Esophagus squamous epithelium (tissue), 5 donors: ENCODE measurements at regions not wholly inside any gene's neighbourhood (a gene's known extent, or its start where the extent isn't known, plus 50 kb on each side); places are given as distances from the start of the nearest gene placed in this dataset.

Source experiments
- DNase-seq: peaks from one replicate; lab custom pipeline; 2025; lab: John Stamatoyannopoulos, UW
- H3K27ac ChIP-seq, 4 donors: fragments of 200-600 bp; sonication (generic); one replicate each; pipeline ENCODE4 v1.5.1; 2016 to 2019; ENCODE audit warnings: mild to moderate bottlenecking in 1 of 4
- H3K27me3 ChIP-seq, 4 donors: fragments of 200-600 bp; sonication (generic); 1 replicate in 3 of 4; 2 replicates in 1 of 4; pipeline versions ENCODE4 v1.5.1 to v1.6.0; 2017 to 2021; ENCODE audit warnings: antibody characterized with exemption in 1 of 4
- H3K36me3 ChIP-seq, 3 donors: fragments of 200-600 bp; sonication (generic); one replicate each; pipeline ENCODE4 v1.5.1; 2016 to 2019
- H3K4me1 ChIP-seq, 3 donors: fragments of 200-600 bp; sonication (generic); one replicate each; pipeline ENCODE4 v1.5.1; 2017 to 2019
- H3K4me3 ChIP-seq, 4 donors: fragments of 200-600 bp; sonication (generic); 1 replicate in 3 of 4; 2 replicates in 1 of 4; pipeline ENCODE4 v1.5.1; 2016 to 2019; ENCODE audit warnings: mild to moderate bottlenecking in 2 of 4, moderate library complexity in 1 of 4
- H3K9me3 ChIP-seq, 3 donors: fragments of 200-600 bp; sonication (generic); one replicate each; pipeline ENCODE4 v1.5.1; 2016 to 2019
- CTCF ChIP-seq, 6 experiments: fragments of 450-650 bp in 4 of 6; fragments of 200-600 bp in 2 of 6; sonication (generic) in 2 of 6; IDR thresholded peaks; one replicate each; pipeline ENCODE4 v1.5.1; 2016 to 2019; ENCODE audit warnings: antibody characterized with exemption in 6 of 6, mild to moderate bottlenecking in 4 of 6, moderate library complexity in 4 of 6
- POLR2A ChIP-seq, 4 donors: fragments of 450-650 bp; IDR thresholded peaks; one replicate each; pipeline ENCODE4 v1.6.1; 2017; ENCODE audit warnings: antibody characterized with exemption in 4 of 4, mild to moderate bottlenecking in 4 of 4, moderate library complexity in 3 of 4
- WGBS, 2 donors: methylation state at CpG; one replicate each; pipeline ENCODE4 v1.1.5; 2018; 5-methylcytosine and 5-hydroxymethylcytosine counted together
- intact Hi-C: fragments of 100-400 bp; cut with DNase I; formaldehyde crosslinking; loops from one replicate; pipeline ENCODE4 v1.15.0; 2022
- donor health status: DM: yes; HTN: yes; CAD: no.

GRCh38 chr7:116142374-116142773, 68.0 kb upstream of the TES start:
- Histone ChIP-seq H3K4me1 (peaks cover 0 to 12% (median 3%) of the 10 kb centered on the region in 3 donors), H3K27me3 (no peaks in the 10 kb centered on the region), H3K27ac (no peak overlapping the region), H3K36me3 (no peaks in the 10 kb centered on the region), H3K9me3 (no peaks in the 10 kb centered on the region), H3K4me3 (no peak overlapping the region)
- WGBS, 2 donors: 85 to 100% methylated on average over 1 of the region's 1 CpG
- intact Hi-C loops: no loop called here
- DNase-seq: no peak
- TF ChIP-seq POLR2A (IDR thresholded peaks at IDR 0.05) (no peak), CTCF (IDR thresholded peaks at IDR 0.05) (no peak)

GRCh38 chr7:116142850-116143249, 67.5 kb upstream of the TES start:
- Histone ChIP-seq H3K27ac (no peak overlapping the region), H3K27me3 (no peaks in the 10 kb centered on the region), H3K36me3 (no peaks in the 10 kb centered on the region), H3K4me1 (peaks cover 0 to 12% (median 3%) of the 10 kb centered on the region in 3 donors), H3K4me3 (no peak overlapping the region), H3K9me3 (no peaks in the 10 kb centered on the region)
- 75 to 89% methylated on average over 5 to 6 of the region's 6 CpGs for WGBS, 2 donors
- no peak for DNase-seq
- intact Hi-C loops: no loop called here
- no peak for TF ChIP-seq POLR2A (IDR thresholded peaks at IDR 0.05)
- no peak for TF ChIP-seq CTCF (IDR thresholded peaks at IDR 0.05)

GRCh38 chr7:116145245-116145852, 65.0 kb upstream of the TES start:
- Histone ChIP-seq H3K36me3 (no peaks in the 10 kb centered on the region), H3K9me3 (no peaks in the 10 kb centered on the region), H3K4me3 (no peak overlapping the region), H3K27me3 (no peaks in the 10 kb centered on the region), H3K27ac (no peak overlapping the region), H3K4me1 (no peaks in the 10 kb centered on the region)
- intact Hi-C loops: no loop called here
- 67 to 81% methylated on average over 1 to 2 of the region's 2 CpGs for WGBS, 2 donors
- TF ChIP-seq CTCF (IDR thresholded peaks at IDR 0.05) (no peak), POLR2A (IDR thresholded peaks at IDR 0.05) (no peak)
- DNase-seq: no peak

GRCh38 chr7:116148108-116148507, 62.2 kb upstream of the TES start:
- Histone ChIP-seq H3K27ac (no peak overlapping the region), H3K4me3 (no peak overlapping the region), H3K9me3 (no peaks in the 10 kb centered on the region), H3K27me3 (no peaks in the 10 kb centered on the region), H3K4me1 (no peaks in the 10 kb centered on the region), H3K36me3 (no peaks in the 10 kb centered on the region)
- no peak for DNase-seq
- WGBS, 2 donors: 72 to 74% methylated on average over 3 of the region's 3 CpGs
- TF ChIP-seq POLR2A (IDR thresholded peaks at IDR 0.05) (no peak), CTCF (IDR thresholded peaks at IDR 0.05) (no peak)
- intact Hi-C loops: no loop called here

- WGBS, 2 donors: 83% methylated on average over 7 to 8 of the region's 8 CpGs
- Histone ChIP-seq H3K4me3 (no peak overlapping the region), H3K27ac (no peak overlapping the region), H3K27me3 (no peaks in the 10 kb centered on the region), H3K4me1 (no peaks in the 10 kb centered on the region), H3K9me3 (no peaks in the 10 kb centered on the region), H3K36me3 (no peaks in the 10 kb centered on the region)
- DNase-seq: no peak
- no peak for TF ChIP-seq CTCF (IDR thresholded peaks at IDR 0.05)
- intact Hi-C loops: no loop called here
These were observed 61.7 kb upstream of the TES start for GRCh38 chr7:116148626-116149025.
